OCI-LY7 (cell line): ENCODE measurements at regions not wholly inside any gene's neighbourhood (a gene's known extent, or its start where the extent isn't known, plus 50 kb on each side); places are given as distances from the start of the nearest gene placed in this dataset.

Experiments used
- CTCF ChIP-seq: fragments of 200-600 bp; sonication (generic); conservative IDR thresholded peaks from 2 replicates; pipeline ENCODE4 v1.5.1; 2014; ENCODE audit warnings: mild to moderate bottlenecking, antibody characterized with exemption, low read length, moderate library complexity, mixed read lengths
- EZH2phosphoT487 ChIP-seq: fragments of 200-600 bp; sonication (generic); IDR thresholded peaks from 2 replicates; pipeline ENCODE4 v1.6.1; 2018; ENCODE audit warnings: low read depth, borderline replicate concordance, mild to moderate bottlenecking, mixed run types, antibody characterized with exemption, low read length, moderate library complexity, mixed read lengths

GRCh38 chr4:116547632-116548031, 537.7 kb downstream of the TRAM1L1 start:
- TF ChIP-seq CTCF (no peak), EZH2phosphoT487 (no peak)
